SU-DHL-6 (cell line): ENCODE measurements at regions not wholly inside any gene's neighbourhood (a gene's known extent, or its start where the extent isn't known, plus 50 kb on each side); places are given as distances from the start of the nearest gene placed in this dataset.
"Not testable (repeated sequence)": the region's sequence is repeated elsewhere in the genome, so short reads cannot be mapped to it uniquely, and the experiment has no call there.

Source experiments
- H2AFZ ChIP-seq: fragments of 200-600 bp; sonication (generic); 2 replicates; pipeline ENCODE4 v1.6.1; 2014; ENCODE audit warnings: low read depth, mild to moderate bottlenecking, moderate library complexity, mixed read lengths, antibody characterized with exemption, low read length; ENCODE audit not compliant: severe bottlenecking
- H3F3A ChIP-seq: fragments of 200-600 bp; shearing (Covaris generic); 2 replicates; pipeline ENCODE4 v1.6.0; 2016; ENCODE audit warnings: antibody characterized with exemption, mild to moderate bottlenecking; ENCODE audit not compliant: insufficient read depth
- H3K27ac ChIP-seq: fragments of 200-600 bp; sonication (generic); 2 replicates; pipeline ENCODE4 v1.5.1; 2016; ENCODE audit warnings: low read depth, mild to moderate bottlenecking, low read length, moderate library complexity, mixed read lengths
- H3K27me3 ChIP-seq: fragments of 200-600 bp; sonication (generic), shearing (Covaris generic); 2 replicates; pipeline ENCODE4 v1.6.0; 2014; ENCODE audit warnings: mild to moderate bottlenecking, low read length
- H3K36me3 ChIP-seq: fragments of 200-600 bp; sonication (generic); 2 replicates; pipeline ENCODE4 v1.6.1; 2014; ENCODE audit warnings: mild to moderate bottlenecking, low read length, mixed read lengths
- H3K4me2 ChIP-seq: fragments of 300-600, 200-600 bp; shearing (Covaris generic), sonication (generic); 2 replicates; pipeline ENCODE4 v1.6.0; 2014; ENCODE audit warnings: low read length, low read depth, mild to moderate bottlenecking; ENCODE audit not compliant: poor library complexity, severe bottlenecking
- H3K4me3 ChIP-seq: fragments of 200-600 bp; sonication (generic); 2 replicates; pipeline ENCODE4 v1.5.1; 2014; ENCODE audit warnings: antibody characterized with exemption, low read length, mild to moderate bottlenecking, mixed read lengths; ENCODE audit not compliant: insufficient read depth, poor library complexity, severe bottlenecking
- H3K79me2 ChIP-seq: fragments of 200-600 bp; sonication (generic); 2 replicates; pipeline ENCODE4 v1.6.1; 2014; ENCODE audit warnings: mild to moderate bottlenecking, low read length, moderate library complexity; ENCODE audit not compliant: insufficient read depth
- H3K9ac ChIP-seq: fragments of 200-600 bp; sonication (generic); 2 replicates; pipeline ENCODE4 v1.7.0; 2014; ENCODE audit warnings: mild to moderate bottlenecking, low read length
- H3K9me2 ChIP-seq: fragments of 200-600 bp; sonication (generic); replicated peaks from 2 replicates; pipeline ENCODE4 v1.6.1; 2014; ENCODE audit warnings: low read length; ENCODE audit not compliant: insufficient read depth
- H3K9me3 ChIP-seq: fragments of 200-600 bp; sonication (generic); 2 replicates; pipeline ENCODE4 v1.6.1; 2014; ENCODE audit warnings: low read length, mixed read lengths; ENCODE audit not compliant: insufficient read depth
- H4K20me1 ChIP-seq: fragments of 200-600 bp; sonication (generic); 2 replicates; pipeline ENCODE4 v1.6.1; 2014; ENCODE audit warnings: low read depth, mild to moderate bottlenecking, antibody characterized with exemption, low read length, moderate library complexity, mixed read lengths
- CTCF ChIP-seq: fragments of 200-600 bp; sonication (generic); IDR thresholded peaks from one replicate; pipeline ENCODE4 v1.5.1; 2017; ENCODE audit warnings: antibody characterized with exemption, mild to moderate bottlenecking, low read length, moderate library complexity; ENCODE audit not compliant: insufficient read depth, poor library complexity, severe bottlenecking
- EZH2phosphoT487 ChIP-seq: fragments of 200-600 bp; sonication (generic), shearing (Covaris generic); conservative IDR thresholded peaks from 2 replicates; pipeline ENCODE4 v1.6.1; 2018; ENCODE audit warnings: mild to moderate bottlenecking, antibody characterized with exemption, low read length, moderate library complexity, mixed read lengths

GRCh38 chr7:34357946-34358345 lies 300.1 kb upstream of the NPSR1 start:
- Histone ChIP-seq H3K9me2 (no peaks in the 10 kb centered on the region), H3K4me2 (no peak overlapping the region), H3K9me3 (no peaks in the 10 kb centered on the region), H3F3A (no peaks in the 10 kb centered on the region), H2AFZ (no peak overlapping the region), H3K27ac (no peak overlapping the region), H4K20me1 (no peaks in the 10 kb centered on the region), H3K27me3 (no peaks in the 10 kb centered on the region), H3K36me3 (no peaks in the 10 kb centered on the region), H3K9ac (no peak overlapping the region), H3K79me2 (no peaks in the 10 kb centered on the region), H3K4me3 (no peak overlapping the region)
- no peak for TF ChIP-seq EZH2phosphoT487
- TF ChIP-seq CTCF = no peak

- H3K27me3 ChIP-seq = not testable (repeated sequence)
These were observed 299.4 kb upstream of the NPSR1 start for GRCh38 chr7:34358578-34358977.

GRCh38 chr7:34361663-34362250 lies 296.3 kb upstream of the NPSR1 start:
- Histone ChIP-seq H3F3A (no peaks in the 10 kb centered on the region), H3K9ac (no peak overlapping the region), H3K79me2 (no peaks in the 10 kb centered on the region), H3K36me3 (no peaks in the 10 kb centered on the region), H3K27me3 (no peaks in the 10 kb centered on the region), H2AFZ (no peak overlapping the region), H3K9me3 (no peaks in the 10 kb centered on the region), H3K9me2 (no peaks in the 10 kb centered on the region), H4K20me1 (no peaks in the 10 kb centered on the region), H3K27ac (no peak overlapping the region), H3K4me3 (no peak overlapping the region), H3K4me2 (no peak overlapping the region)
- no peak for TF ChIP-seq CTCF
- TF ChIP-seq EZH2phosphoT487 = no peak

More at GRCh38 chr7:34358578-34358977, 299.4 kb upstream of the NPSR1 start:
- not testable (repeated sequence) for H3K9me3 ChIP-seq, H3K4me2 ChIP-seq, H4K20me1 ChIP-seq, H3K9me2 ChIP-seq, H3K79me2 ChIP-seq, H3K27ac ChIP-seq, H3K36me3 ChIP-seq, H3K9ac ChIP-seq, H3F3A ChIP-seq, H3K4me3 ChIP-seq, H2AFZ ChIP-seq

- TF ChIP-seq CTCF (no peak), EZH2phosphoT487 (no peak)
- Histone ChIP-seq H3K9me2 (no peaks in the 10 kb centered on the region), H3K4me2 (no peak overlapping the region), H3K36me3 (no peaks in the 10 kb centered on the region), H2AFZ (no peak overlapping the region), H4K20me1 (no peaks in the 10 kb centered on the region), H3K9ac (no peak overlapping the region), H3K27ac (no peak overlapping the region), H3K27me3 (no peaks in the 10 kb centered on the region), H3F3A (no peaks in the 10 kb centered on the region), H3K9me3 (no peaks in the 10 kb centered on the region), H3K79me2 (no peaks in the 10 kb centered on the region), H3K4me3 (no peak overlapping the region)
These were observed 295.4 kb upstream of the NPSR1 start for GRCh38 chr7:34362621-34363020.
